CD4-positive, CD25-positive, alpha-beta regulatory T cell (primary cell): ENCODE measurements at regions not wholly inside any gene's neighbourhood (a gene's known extent, or its start where the extent isn't known, plus 50 kb on each side); places are given as distances from the start of the nearest gene placed in this dataset.
A peak's percentile ranks its signal among the peaks of the same experiment; 100 is the strongest.

Experiments
- ATAC-seq, 2 donors: fragments of 150-1000 bp; cut with Tn5 transposase; one replicate each; pipeline ENCODE4 v1.10.0; 2021; ENCODE audit warnings: low read depth in 2 of 2, moderate number of reproducible peaks in 2 of 2, moderate library complexity in 1 of 2
- DNase-seq, 3 donors: peaks; one replicate each; pipeline versions ENCODE4 v3.0.0 to v3.0.0-alpha.2; 2012 to 2022; ENCODE audit warnings: mixed read lengths in 1 of 3
- H3K27ac ChIP-seq: one replicate; pipeline ENCODE4 v1.7.0; 2013; ENCODE audit warnings: mild to moderate bottlenecking, low read length; ENCODE audit not compliant: insufficient read depth, poor library complexity, severe bottlenecking
- H3K27me3 ChIP-seq: one replicate; pipeline ENCODE4 v1.7.0; 2013; ENCODE audit warnings: low read length; ENCODE audit not compliant: control insufficient read depth, insufficient read depth
- H3K36me3 ChIP-seq: one replicate; pipeline ENCODE4 v1.7.0; 2013; ENCODE audit warnings: mild to moderate bottlenecking, low read length, moderate library complexity; ENCODE audit not compliant: control insufficient read depth, insufficient read depth
- H3K4me1 ChIP-seq: 2 replicates; pipeline ENCODE4 v1.7.0; 2013; ENCODE audit warnings: mild to moderate bottlenecking, low read length; ENCODE audit not compliant: insufficient read depth, control insufficient read depth, poor library complexity, severe bottlenecking
- H3K4me3 ChIP-seq: one replicate; pipeline ENCODE4 v1.7.0; 2013; ENCODE audit warnings: low read depth, mild to moderate bottlenecking, low read length, moderate library complexity
- H3K9me3 ChIP-seq, 2 experiments: 1 replicate in 1 of 2; 2 replicates in 1 of 2; pipeline ENCODE4 v1.7.0; 2013; ENCODE audit warnings: low read length in 2 of 2, mild to moderate bottlenecking in 1 of 2, moderate library complexity in 1 of 2; ENCODE audit not compliant: control insufficient read depth in 2 of 2
- H3K27ac Mint-ChIP-seq, 3 donors: one replicate each; pipeline ENCODE4 v1.8.0; 2020 to 2022; ENCODE audit warnings: mild to moderate bottlenecking in 3 of 3, mixed read lengths in 3 of 3, moderate library complexity in 2 of 3
- H3K27me3 Mint-ChIP-seq: one replicate; pipeline ENCODE4 v1.8.0; 2022; ENCODE audit warnings: mild to moderate bottlenecking, mixed read lengths
- H3K36me3 Mint-ChIP-seq: one replicate; pipeline ENCODE4 v1.8.0; 2020; ENCODE audit warnings: mixed read lengths
- H3K4me1 Mint-ChIP-seq, 4 donors: one replicate each; pipeline ENCODE4 v1.8.0; 2020 to 2022; ENCODE audit warnings: mixed read lengths in 4 of 4, mild to moderate bottlenecking in 1 of 4
- H3K4me3 Mint-ChIP-seq, 4 donors: one replicate each; pipeline ENCODE4 v1.8.0; 2020 to 2022; ENCODE audit warnings: mild to moderate bottlenecking in 4 of 4, mixed read lengths in 4 of 4, moderate library complexity in 3 of 4
- H3K9me3 Mint-ChIP-seq, 7 donors: one replicate each; pipeline ENCODE4 v1.8.0; 2020 to 2022; ENCODE audit warnings: mixed read lengths in 7 of 7, mild to moderate bottlenecking in 3 of 7, moderate library complexity in 2 of 7

GRCh38 chr11:134915212-134915611 lies 503.2 kb upstream of the B3GAT1 start:
- peaks cover 9% of the 10 kb centered on the region for H3K27me3 Mint-ChIP-seq
- H3K36me3 ChIP-seq = no peaks in the 10 kb centered on the region
- no peaks in the 10 kb centered on the region for H3K36me3 Mint-ChIP-seq
- no peak overlapping the region for H3K27ac ChIP-seq
- H3K27me3 ChIP-seq = no peaks in the 10 kb centered on the region
- no peak for DNase-seq
- no peaks in the 10 kb centered on the region for H3K4me1 Mint-ChIP-seq
- no peak overlapping the region for H3K27ac Mint-ChIP-seq
- no peak for ATAC-seq
- peaks cover 0 to 2% (median 0%) of the 10 kb centered on the region in 7 donors for H3K9me3 Mint-ChIP-seq
- H3K4me3 ChIP-seq = no peak overlapping the region
- no peaks in the 10 kb centered on the region for H3K9me3 ChIP-seq
- H3K4me1 ChIP-seq = no peaks in the 10 kb centered on the region
- no peak overlapping the region for H3K4me3 Mint-ChIP-seq

DNA sequence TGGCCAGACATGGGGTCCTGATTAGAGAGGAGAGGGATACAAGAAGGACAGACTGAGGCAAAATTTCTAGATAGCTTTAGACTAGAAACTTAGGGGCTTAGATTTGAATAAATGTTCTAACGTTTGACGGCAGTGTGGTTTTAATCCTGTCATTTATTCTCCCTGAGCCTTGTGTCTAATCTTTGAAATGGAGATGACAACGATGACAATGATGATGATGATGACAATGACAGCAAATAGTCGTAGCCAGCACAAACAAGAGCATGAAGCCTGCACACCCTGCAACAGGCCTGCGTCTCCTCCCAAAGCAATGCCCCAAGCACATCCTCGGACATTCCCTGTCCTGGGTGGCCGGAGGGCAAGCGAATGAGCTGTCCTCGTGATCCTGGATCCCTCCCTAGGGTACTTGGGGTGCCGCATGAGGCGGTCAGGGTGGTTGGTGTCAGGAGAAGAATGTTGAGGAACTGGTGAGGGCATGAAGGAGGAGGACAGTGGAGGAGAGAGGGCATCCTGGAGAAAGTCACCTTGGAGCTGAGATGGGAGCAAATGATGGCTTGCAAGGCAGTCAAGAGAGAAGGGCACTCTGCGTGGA lies 502.1 kb upstream of the B3GAT1 start:
- no peak overlapping the region for H3K4me3 Mint-ChIP-seq
- no peaks in the 10 kb centered on the region for H3K4me1 Mint-ChIP-seq
- peaks cover 4% of the 10 kb centered on the region for H3K27me3 Mint-ChIP-seq
- ATAC-seq (no peak), DNase-seq (no peak)
- H3K36me3 ChIP-seq = no peaks in the 10 kb centered on the region
- H3K27me3 ChIP-seq = no peaks in the 10 kb centered on the region
- no peak overlapping the region for H3K27ac ChIP-seq
- peak overlapping the region in 1 of 3 donors; percentile 58 for H3K27ac Mint-ChIP-seq
- no peaks in the 10 kb centered on the region for H3K9me3 ChIP-seq
- no peak overlapping the region for H3K4me3 ChIP-seq
- H3K9me3 Mint-ChIP-seq = peaks cover 0 to 2% (median 0%) of the 10 kb centered on the region in 7 donors
- no peaks in the 10 kb centered on the region for H3K36me3 Mint-ChIP-seq
- no peaks in the 10 kb centered on the region for H3K4me1 ChIP-seq

DNA sequence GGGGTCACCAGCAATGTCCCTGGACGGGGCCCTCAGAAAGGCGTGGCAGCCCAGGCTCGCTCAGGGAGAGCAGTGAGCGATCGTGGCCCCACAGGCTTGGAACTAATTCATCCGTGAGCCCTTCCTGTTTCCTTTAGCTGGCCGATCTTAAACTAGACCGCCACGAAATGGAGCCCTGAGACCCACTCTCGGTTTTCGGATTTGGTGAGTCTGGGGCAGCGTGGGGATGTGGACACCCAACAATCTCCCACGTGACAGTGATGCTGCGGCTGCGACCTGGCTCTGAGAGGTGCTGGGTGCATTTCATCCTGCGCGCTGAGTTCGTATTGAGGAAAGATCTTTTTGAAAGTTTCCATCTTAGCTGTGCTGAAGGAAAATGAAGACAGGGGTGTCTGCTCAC lies 501.3 kb upstream of the B3GAT1 start:
- H3K4me1 Mint-ChIP-seq = no peaks in the 10 kb centered on the region
- no peaks in the 10 kb centered on the region for H3K27me3 ChIP-seq
- no peak overlapping the region for H3K4me3 ChIP-seq
- H3K36me3 Mint-ChIP-seq = no peaks in the 10 kb centered on the region
- H3K4me1 ChIP-seq = no peaks in the 10 kb centered on the region
- H3K9me3 ChIP-seq = no peaks in the 10 kb centered on the region
- no peaks in the 10 kb centered on the region for H3K36me3 ChIP-seq
- no peaks in the 10 kb centered on the region for H3K9me3 Mint-ChIP-seq
- no peak for ATAC-seq
- no peak overlapping the region for H3K27ac ChIP-seq
- H3K27ac Mint-ChIP-seq = no peak overlapping the region
- H3K27me3 Mint-ChIP-seq = no peaks in the 10 kb centered on the region
- DNase-seq = no peak
- no peak overlapping the region for H3K4me3 Mint-ChIP-seq

- no peak overlapping the region for H3K4me3 Mint-ChIP-seq
- Histone ChIP-seq H3K4me1 (no peaks in the 10 kb centered on the region), H3K4me3 (no peak overlapping the region), H3K27ac (no peak overlapping the region), H3K9me3 (no peaks in the 10 kb centered on the region), H3K36me3 (no peaks in the 10 kb centered on the region), H3K27me3 (no peaks in the 10 kb centered on the region)
- H3K27me3 Mint-ChIP-seq = no peaks in the 10 kb centered on the region
- no peak for ATAC-seq
- no peaks in the 10 kb centered on the region for H3K36me3 Mint-ChIP-seq
- no peak for DNase-seq
- no peaks in the 10 kb centered on the region for H3K4me1 Mint-ChIP-seq
- H3K9me3 Mint-ChIP-seq = no peaks in the 10 kb centered on the region
- H3K27ac Mint-ChIP-seq = no peak overlapping the region
These were observed 499.6 kb upstream of the B3GAT1 start for GRCh38 chr11:134911514-134912180.

DNA sequence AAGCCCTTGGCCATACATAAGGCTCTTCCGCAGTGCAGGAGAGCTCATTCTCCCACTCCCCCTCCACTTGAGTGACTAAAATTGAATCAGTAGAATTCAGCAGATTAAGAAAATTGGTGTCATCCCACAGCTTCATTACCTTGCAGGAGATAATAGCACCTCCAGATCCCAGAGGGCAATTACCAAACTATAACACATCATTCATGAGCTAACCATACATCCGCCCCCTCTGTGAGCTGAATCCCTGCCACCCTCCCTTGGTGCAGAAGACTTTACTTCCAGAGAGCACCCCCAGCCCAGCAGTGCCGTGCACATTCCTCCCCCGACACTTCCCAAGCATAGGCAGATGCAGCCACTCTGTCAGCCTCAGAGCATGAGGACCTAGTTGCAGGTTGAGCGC lies 496.5 kb upstream of the B3GAT1 start:
- no peak overlapping the region for H3K4me3 ChIP-seq
- H3K4me1 Mint-ChIP-seq = no peaks in the 10 kb centered on the region

DNA sequence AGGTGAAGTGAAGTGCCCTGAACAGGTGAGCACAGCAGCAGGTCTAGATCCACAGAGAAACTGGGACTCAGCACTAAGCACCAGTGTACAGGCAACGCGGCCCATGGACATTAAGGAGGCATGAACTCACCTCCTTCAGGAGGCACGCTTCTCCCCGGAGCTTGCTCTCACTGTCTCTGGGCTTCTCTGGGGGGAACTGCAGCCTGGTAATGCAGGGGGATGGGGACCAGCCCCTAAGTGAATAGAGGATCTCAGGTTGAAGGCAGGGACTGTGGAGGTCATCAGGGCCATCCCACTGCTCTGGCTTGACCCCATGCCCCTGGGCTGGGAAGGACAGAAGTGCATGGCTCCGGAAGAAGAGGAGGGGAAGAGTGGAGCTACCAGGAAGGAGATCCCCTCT lies 495.6 kb upstream of the B3GAT1 start:
- Mint-ChIP-seq H3K4me3 (no peak overlapping the region), H3K27me3 (no peaks in the 10 kb centered on the region), H3K27ac (no peak overlapping the region)

More for the DNA sequence above, 496.5 kb upstream of the B3GAT1 start:
- Mint-ChIP-seq H3K4me3 (peak overlapping the region in 1 of 4 donors; percentile 12), H3K27ac (no peak overlapping the region), H3K9me3 (no peaks in the 10 kb centered on the region), H3K27me3 (no peaks in the 10 kb centered on the region), H3K36me3 (no peaks in the 10 kb centered on the region)
- Histone ChIP-seq H3K27me3 (no peaks in the 10 kb centered on the region), H3K4me1 (no peaks in the 10 kb centered on the region), H3K9me3 (no peaks in the 10 kb centered on the region), H3K27ac (no peak overlapping the region), H3K36me3 (no peaks in the 10 kb centered on the region)
- ATAC-seq = no peak
- DNase-seq = no peak

DNA sequence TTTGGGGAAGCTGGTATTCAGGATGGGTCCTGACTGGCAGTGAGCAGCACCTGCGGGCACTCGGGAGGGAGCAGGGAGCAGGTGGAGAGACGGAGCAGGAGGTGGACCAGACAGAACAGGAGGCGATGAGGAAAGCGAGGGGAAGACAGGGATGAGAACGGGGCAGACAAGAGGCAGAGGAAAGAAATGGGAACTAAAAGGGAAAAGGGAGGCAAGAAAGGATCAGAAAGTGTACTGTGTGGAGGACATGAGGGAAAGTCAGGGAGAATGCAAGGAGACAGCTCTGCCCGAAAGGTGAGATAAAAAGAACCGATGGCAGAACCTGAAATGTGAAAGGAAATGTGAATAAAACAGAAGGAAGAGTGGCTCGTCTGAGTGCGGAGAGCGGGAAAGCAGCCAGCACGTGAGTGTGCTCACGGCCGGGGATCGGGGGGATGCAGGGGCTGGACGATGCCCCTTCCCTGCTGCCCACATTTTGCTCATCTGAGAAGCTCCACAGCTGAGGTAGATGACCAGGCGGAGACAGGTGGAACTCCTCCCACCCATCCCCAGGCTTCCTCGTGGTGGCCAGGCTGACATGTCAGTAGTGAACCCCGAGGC lies 494.4 kb upstream of the B3GAT1 start:
- Histone ChIP-seq H3K9me3 (no peaks in the 10 kb centered on the region), H3K27ac (no peak overlapping the region), H3K4me1 (no peaks in the 10 kb centered on the region), H3K36me3 (no peaks in the 10 kb centered on the region), H3K27me3 (no peaks in the 10 kb centered on the region), H3K4me3 (no peak overlapping the region)
- ATAC-seq = no peak
- Mint-ChIP-seq H3K27me3 (no peaks in the 10 kb centered on the region), H3K36me3 (no peaks in the 10 kb centered on the region), H3K4me1 (no peaks in the 10 kb centered on the region), H3K9me3 (peaks cover 0 to 2% (median 0%) of the 10 kb centered on the region in 7 donors), H3K27ac (no peak overlapping the region), H3K4me3 (peak overlapping the region in 1 of 4 donors; percentile 7)
- no peak for DNase-seq

More for the DNA sequence above, 495.6 kb upstream of the B3GAT1 start:
- Histone ChIP-seq H3K4me1 (no peaks in the 10 kb centered on the region), H3K36me3 (no peaks in the 10 kb centered on the region), H3K27me3 (no peaks in the 10 kb centered on the region), H3K4me3 (no peak overlapping the region), H3K27ac (no peak overlapping the region), H3K9me3 (no peaks in the 10 kb centered on the region)
- ATAC-seq (no peak), DNase-seq (no peak)
- no peaks in the 10 kb centered on the region for H3K36me3 Mint-ChIP-seq
- no peaks in the 10 kb centered on the region for H3K4me1 Mint-ChIP-seq
- H3K9me3 Mint-ChIP-seq = peaks cover 0 to 2% (median 0%) of the 10 kb centered on the region in 7 donors

GRCh38 chr11:134905928-134906327 lies 493.9 kb upstream of the B3GAT1 start:
- Histone ChIP-seq H3K27me3 (no peaks in the 10 kb centered on the region), H3K27ac (no peak overlapping the region), H3K4me1 (no peaks in the 10 kb centered on the region), H3K9me3 (no peaks in the 10 kb centered on the region), H3K4me3 (no peak overlapping the region), H3K36me3 (no peaks in the 10 kb centered on the region)
- no peak for ATAC-seq
- no peak for DNase-seq
- H3K27me3 Mint-ChIP-seq = no peaks in the 10 kb centered on the region
- peaks cover 0 to 5% (median 0%) of the 10 kb centered on the region in 7 donors for H3K9me3 Mint-ChIP-seq
- H3K27ac Mint-ChIP-seq = no peak overlapping the region
- no peaks in the 10 kb centered on the region for H3K36me3 Mint-ChIP-seq
- H3K4me3 Mint-ChIP-seq = peak overlapping the region in 1 of 4 donors; percentile 7
- H3K4me1 Mint-ChIP-seq = no peaks in the 10 kb centered on the region
